Calu3 (cell line): ENCODE measurements at regions not wholly inside any gene's neighbourhood (a gene's known extent, or its start where the extent isn't known, plus 50 kb on each side); places are given as distances from the start of the nearest gene placed in this dataset.

Experiments
- BruUV-seq: library from RNA; stranded (reverse); fragments of 400-500 nt; replicated peaks from 2 replicates; lab custom pipeline; 2021; lab: Mats Ljungman, UMichigan
- CTCF ChIA-PET: fragments of 300-600 bp; sonication (Branson Sonifier 250); formaldehyde crosslinking; loops from one replicate; lab custom pipeline; 2022; ENCODE audit warnings: antibody characterized with exemption; lab: Charles Lee
- DNase-seq: peaks from one replicate; pipeline ENCODE4 v3.0.0; 2022
- H3K27ac Mint-ChIP-seq: one replicate; pipeline ENCODE4 v1.8.0; 2022; ENCODE audit warnings: mixed read lengths; ENCODE audit not compliant: unreplicated experiment
- H3K27me3 Mint-ChIP-seq: one replicate; pipeline ENCODE4 v1.8.0; 2022; ENCODE audit warnings: mixed read lengths; ENCODE audit not compliant: unreplicated experiment
- H3K36me3 Mint-ChIP-seq: one replicate; pipeline ENCODE4 v1.8.0; 2022; ENCODE audit warnings: mild to moderate bottlenecking, moderate library complexity, mixed read lengths; ENCODE audit not compliant: insufficient read depth, unreplicated experiment
- H3K4me1 Mint-ChIP-seq: one replicate; pipeline ENCODE4 v1.8.0; 2022; ENCODE audit warnings: mild to moderate bottlenecking, low read depth, mixed read lengths; ENCODE audit not compliant: unreplicated experiment
- H3K4me3 Mint-ChIP-seq: one replicate; pipeline ENCODE4 v1.8.0; 2022; ENCODE audit warnings: mild to moderate bottlenecking, low read depth, moderate library complexity, mixed read lengths; ENCODE audit not compliant: unreplicated experiment
- H3K9me3 Mint-ChIP-seq: one replicate; pipeline ENCODE4 v1.8.0; 2022; ENCODE audit warnings: low read depth, mixed read lengths; ENCODE audit not compliant: unreplicated experiment
- CTCF ChIP-seq: fragments of 200-600 bp; IDR thresholded peaks from one replicate; pipeline ENCODE4 v1.8.0; 2022; ENCODE audit warnings: antibody characterized with exemption; ENCODE audit not compliant: unreplicated experiment
- intact Hi-C: fragments of 100-400 bp; cut with micrococcal nuclease; formaldehyde crosslinking; loops from one replicate; pipeline ENCODE4 v1.10.0; 2022; ENCODE audit not compliant: unreplicated experiment

- intact Hi-C loops, result no loop called here
- TF ChIP-seq CTCF, result no peak
- CTCF ChIA-PET, result interaction anchor here (0.6 kb wide), 1 partner anchor 32 kb away, joined by 5 read pairs; no protein-coding TSS in a partner anchor
- no peaks in the 10 kb centered on the region for H3K36me3 Mint-ChIP-seq
- H3K9me3 Mint-ChIP-seq, result peaks cover 6% of the 10 kb centered on the region
- BruUV-seq, result no TSS peak
- H3K27ac Mint-ChIP-seq, result no peak overlapping the region
- DNase-seq, result no peak
- H3K4me1 Mint-ChIP-seq, result no peaks in the 10 kb centered on the region
- H3K27me3 Mint-ChIP-seq, result no peaks in the 10 kb centered on the region
- no peak overlapping the region for H3K4me3 Mint-ChIP-seq
Measured at GRCh38 chr11:80846442-80846841, 1405.6 kb upstream of the TENM4 start.

- no peaks in the 10 kb centered on the region for H3K36me3 Mint-ChIP-seq
- CTCF ChIA-PET, result no interaction called here
- DNase-seq, result no peak
- no peak overlapping the region for H3K4me3 Mint-ChIP-seq
- intact Hi-C loops, result no loop called here
- H3K27ac Mint-ChIP-seq, result no peak overlapping the region
- TF ChIP-seq CTCF, result no peak
- no peaks in the 10 kb centered on the region for H3K4me1 Mint-ChIP-seq
- no peaks in the 10 kb centered on the region for H3K27me3 Mint-ChIP-seq
- no TSS peak for BruUV-seq
- peaks cover 2% of the 10 kb centered on the region for H3K9me3 Mint-ChIP-seq
Measured at GRCh38 chr11:80844110-80844819, 1403.4 kb upstream of the TENM4 start.

- H3K27ac Mint-ChIP-seq, result no peak overlapping the region
- CTCF ChIA-PET, result no interaction called here
- DNase-seq, result no peak
- no peaks in the 10 kb centered on the region for H3K4me1 Mint-ChIP-seq
- H3K4me3 Mint-ChIP-seq, result no peak overlapping the region
- TF ChIP-seq CTCF, result no peak
- intact Hi-C loops, result no loop called here
- no TSS peak for BruUV-seq
- no peaks in the 10 kb centered on the region for H3K36me3 Mint-ChIP-seq
- H3K9me3 Mint-ChIP-seq, result peaks cover 3% of the 10 kb centered on the region
- no peaks in the 10 kb centered on the region for H3K27me3 Mint-ChIP-seq
Measured at GRCh38 chr11:80843266-80843974, 1402.6 kb upstream of the TENM4 start.

GRCh38 chr11:80842246-80842645 is 1401.4 kb upstream of the TENM4 start:
- CTCF ChIA-PET, result no interaction called here
- no peaks in the 10 kb centered on the region for H3K27me3 Mint-ChIP-seq
- no TSS peak for BruUV-seq
- no peak overlapping the region for H3K27ac Mint-ChIP-seq
- no peak for DNase-seq
- no peak overlapping the region for H3K4me3 Mint-ChIP-seq
- H3K9me3 Mint-ChIP-seq, result peaks cover 5% of the 10 kb centered on the region
- no peaks in the 10 kb centered on the region for H3K4me1 Mint-ChIP-seq
- TF ChIP-seq CTCF, result no peak
- no peaks in the 10 kb centered on the region for H3K36me3 Mint-ChIP-seq
- intact Hi-C loops, result no loop called here
